HL-60/S4 treated with retinoic acid at 250 ng/mL for 4 days and 3 days (cell line): ENCODE measurements at regions not wholly inside any gene's neighbourhood (a gene's known extent, or its start where the extent isn't known, plus 50 kb on each side); places are given as distances from the start of the nearest gene placed in this dataset.
"Not testable (repeated sequence)": the region's sequence is repeated elsewhere in the genome, so short reads cannot be mapped to it uniquely, and the experiment has no call there.

Experiments
- in situ Hi-C: fragments of 300-500 bp; cut with MboI; formaldehyde crosslinking; loops from 2 replicates; pipeline ENCODE4 v1.7.0; 2022; ENCODE audit warnings: low sequenced_read_pairs

DNA sequence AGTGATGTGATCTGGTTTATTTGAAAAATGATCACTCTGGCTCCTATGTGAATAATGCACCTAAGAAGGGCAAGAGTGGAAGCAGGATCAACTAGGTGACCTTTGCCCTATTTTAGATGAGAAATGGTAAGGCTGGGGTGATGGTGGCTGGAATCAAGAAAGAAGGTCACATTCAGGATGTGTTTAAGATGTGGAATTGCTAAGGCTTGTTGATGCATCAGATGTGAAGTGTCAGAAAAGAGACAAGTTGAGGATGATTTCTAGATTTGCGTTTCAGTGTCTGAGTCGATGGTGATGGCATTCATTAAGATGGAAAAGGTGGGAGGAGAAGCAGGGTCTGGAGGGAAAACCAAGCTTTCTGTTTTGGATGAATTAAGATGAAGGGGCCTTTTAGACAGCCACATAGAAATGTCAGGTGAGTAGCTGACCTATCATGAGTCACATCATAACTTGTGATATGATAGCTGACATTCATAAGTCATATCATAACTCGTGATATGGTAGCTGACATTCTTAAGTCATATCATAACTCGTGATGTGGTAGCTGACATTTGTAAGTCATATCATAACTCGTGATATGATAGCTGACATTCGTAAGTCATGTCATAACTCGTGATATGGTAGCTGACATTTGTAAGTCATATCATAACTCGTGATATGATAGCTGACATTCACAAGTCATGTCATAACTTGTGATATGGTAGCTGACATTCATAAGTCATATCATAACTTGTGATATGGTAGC lies 101.2 kb upstream of the SEC11C start:
- in situ Hi-C loops = no loop called here

DNA sequence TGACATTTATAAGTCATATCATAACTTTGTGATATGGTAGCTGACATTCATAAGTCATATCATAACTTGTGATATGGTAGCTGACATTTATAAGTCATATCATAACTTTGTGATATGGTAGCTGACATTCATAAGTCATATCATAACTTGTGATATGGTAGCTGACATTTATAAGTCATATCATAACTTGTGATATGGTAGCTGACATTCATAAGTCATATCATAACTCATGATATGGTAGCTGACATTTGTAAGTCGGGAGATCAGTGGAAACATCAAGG lies 100.7 kb upstream of the SEC11C start:
- in situ Hi-C loops = not testable (repeated sequence)

DNA sequence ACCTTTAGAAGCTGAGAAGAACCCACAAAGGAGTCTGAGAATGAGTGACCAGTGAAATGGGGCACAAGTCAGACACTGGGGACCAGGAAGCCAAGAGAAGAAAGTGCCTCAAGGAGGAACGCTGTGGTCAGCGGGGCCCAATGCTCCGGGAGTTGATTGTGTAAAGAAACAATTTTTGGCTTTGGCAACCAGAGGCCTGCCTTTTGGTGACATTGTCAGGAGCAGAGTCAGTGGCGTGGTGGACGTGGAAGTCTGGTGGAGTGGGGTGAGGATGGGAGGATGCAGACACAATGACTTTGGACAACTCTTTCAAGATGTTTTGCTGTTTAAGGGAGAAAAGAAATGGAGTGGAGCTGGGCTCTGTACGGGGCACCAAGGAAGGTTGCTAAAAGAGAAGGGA lies 100.2 kb upstream of the SEC11C start:
- in situ Hi-C loops = no loop called here

DNA sequence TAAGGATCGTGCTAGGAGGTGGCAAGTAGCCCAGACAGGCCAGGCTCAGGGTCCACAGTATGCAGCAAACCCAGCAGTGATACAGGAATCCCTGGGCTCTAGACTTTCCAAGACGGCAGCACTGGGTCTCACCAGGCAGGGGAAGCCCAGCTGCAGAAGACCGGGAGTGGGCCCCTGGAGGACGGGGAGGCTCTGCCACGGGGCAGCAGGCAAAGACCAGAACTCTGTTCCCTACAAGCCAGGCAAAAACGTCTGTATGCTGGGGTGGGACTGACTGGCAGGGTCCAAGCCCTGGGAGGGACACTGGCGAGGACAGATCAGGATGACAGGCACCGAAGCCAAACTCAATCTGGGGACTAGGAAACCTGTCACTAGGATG lies 98.9 kb upstream of the SEC11C start:
- in situ Hi-C loops = no loop called here

DNA sequence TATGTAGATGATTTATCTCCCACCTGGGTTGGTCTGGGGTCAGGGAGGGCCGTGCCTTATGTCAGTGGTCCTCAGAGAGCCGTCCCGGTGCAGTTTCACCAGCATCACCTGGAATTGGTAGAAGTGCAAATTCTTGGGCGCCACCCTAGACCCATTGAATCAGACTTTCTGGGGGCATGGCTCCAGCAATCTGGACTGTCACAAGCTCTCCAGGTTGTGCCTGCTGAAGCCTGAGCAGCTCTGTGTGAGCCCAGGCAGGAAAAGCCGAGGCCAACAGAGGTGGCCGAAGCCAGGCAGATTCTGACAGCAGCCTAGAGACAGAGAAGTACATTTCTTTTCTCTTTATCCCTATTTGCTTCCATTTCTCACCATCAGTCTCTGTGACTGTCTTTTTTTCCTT lies 98.4 kb upstream of the SEC11C start:
- in situ Hi-C loops = no loop called here

DNA sequence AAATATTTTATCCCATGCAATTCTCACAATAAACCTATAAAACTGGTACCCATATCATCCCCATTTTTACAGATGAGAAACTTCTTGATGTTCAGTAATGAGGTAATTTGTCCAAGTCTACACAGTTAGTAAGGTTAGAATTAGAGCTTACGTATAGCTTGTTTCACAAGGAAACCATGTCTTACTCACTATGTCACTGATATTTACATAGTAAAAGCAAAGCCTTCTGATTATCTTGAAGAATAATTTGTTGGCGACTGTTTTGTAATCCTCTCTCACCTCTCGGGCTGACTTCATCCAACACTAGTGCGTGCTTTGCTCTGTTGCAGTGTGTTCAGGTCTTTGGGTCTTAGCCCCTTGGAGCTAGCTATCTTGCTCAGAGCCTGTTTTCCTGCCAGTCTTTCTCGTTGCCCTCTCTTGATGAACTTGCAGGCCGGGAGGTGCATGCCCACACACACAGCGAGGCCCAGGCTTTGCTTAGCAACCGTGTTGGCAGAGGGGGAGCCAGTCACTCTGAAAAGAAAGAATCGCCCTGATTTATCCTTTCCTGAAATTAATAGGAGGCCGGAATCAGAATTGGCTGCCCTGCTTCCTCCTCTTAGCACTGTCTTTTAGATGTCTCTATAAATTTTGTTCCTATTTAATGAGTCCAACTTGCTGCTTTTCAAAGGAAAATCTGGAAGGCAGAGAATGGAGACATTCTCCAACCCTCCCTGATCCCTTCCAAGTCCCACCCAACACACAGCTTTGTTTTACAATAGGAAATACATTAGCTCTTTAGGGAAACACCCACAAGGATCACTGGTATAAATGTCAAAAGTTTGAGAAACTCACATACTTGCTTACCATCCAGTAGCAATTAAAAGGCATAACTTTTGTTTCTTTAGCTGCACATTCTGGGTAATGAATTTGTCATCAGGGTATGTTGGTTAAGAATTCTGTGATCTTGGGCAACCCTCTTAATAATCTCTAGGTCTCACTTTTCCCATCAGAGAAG lies 97.6 kb upstream of the SEC11C start:
- in situ Hi-C loops = no loop called here

DNA sequence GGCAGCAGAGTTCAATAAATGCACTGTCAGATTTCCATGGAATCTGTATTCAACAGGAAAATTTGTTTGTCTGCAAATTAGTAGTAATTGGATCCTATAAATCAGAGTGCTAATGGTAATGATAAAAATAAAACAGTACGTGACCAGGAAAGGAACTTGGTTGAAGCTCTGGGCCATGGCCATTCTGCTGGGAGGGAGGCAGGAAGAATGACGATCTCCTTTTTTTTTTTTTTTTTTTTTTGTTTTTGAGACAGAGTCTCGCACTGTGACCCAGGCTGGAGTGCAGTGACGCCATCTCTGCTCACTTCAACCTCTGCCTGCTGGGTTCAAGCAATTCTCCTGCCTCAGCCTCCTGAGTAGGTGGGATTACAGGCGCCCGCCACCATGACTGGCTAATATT lies 94.8 kb upstream of the SEC11C start:
- in situ Hi-C loops = no loop called here

DNA sequence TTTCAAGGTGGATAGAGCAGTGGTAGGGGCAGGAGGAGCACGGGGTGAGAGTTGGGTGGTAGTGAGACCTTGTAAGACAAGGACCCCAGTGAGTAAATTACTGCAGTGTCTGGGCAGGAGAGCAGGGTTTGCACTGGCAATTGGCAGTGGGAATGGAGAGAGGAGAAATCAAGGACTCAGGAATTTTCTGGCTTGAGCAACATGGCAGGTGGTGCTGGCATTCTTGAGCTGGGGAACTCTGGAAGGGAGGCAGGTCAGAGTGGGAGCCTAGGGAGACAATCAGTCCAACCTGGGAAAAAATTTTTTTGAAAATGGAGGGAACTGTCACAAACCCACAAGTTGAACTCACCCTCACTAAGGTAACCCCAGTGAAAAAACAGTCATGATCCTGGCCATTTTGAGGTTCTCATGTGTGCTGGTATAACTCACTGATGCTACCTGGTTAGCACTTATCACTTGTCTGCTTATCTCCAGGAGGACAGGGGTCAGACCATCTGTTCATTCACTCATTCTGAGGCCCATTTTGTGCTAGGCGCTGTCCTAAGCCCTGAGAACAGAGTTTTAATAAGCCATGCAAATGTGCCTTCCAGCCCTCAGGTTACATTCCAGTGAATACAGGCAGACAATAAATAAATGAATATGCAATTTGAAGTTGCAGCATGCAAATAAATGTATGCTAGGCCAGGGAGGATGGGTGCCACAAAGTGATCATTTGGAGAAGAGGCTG lies 92.2 kb upstream of the SEC11C start:
- in situ Hi-C loops = no loop called here

DNA sequence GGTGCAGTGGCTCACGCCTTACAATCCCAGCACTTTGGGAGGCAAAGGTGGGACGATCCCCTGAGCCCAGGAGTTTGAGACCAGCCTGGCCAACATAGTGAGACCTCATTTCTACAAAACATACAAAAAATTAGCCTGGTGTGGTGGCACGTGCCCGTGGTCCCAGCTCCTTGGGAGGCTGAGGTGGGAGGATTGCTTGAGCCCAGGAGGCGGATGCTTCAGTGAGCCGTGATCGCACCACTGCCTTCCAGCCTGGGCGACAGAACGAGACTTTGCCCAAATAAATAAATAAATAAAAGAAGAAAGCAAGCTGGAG lies 91.7 kb upstream of the SEC11C start:
- in situ Hi-C loops = no loop called here

DNA sequence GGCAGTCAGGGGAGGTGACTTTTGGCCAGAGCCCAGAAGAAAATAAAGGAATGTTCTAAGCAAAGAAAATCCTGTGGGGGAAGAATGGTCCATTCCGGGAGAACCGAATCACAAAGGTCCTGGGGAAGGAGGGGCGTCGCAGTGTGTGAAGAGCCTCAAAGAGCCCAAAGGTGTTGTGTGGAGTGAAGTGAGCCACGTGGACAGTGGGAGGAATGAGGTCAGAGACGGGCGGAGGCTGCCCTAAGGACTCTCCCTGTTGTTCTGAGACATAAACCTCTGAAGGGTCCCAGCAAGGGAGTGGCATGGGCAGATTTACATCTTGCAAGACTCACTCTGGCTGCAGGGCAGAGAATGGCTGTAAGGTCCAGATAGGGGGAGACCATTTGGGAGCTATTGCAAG lies 91.3 kb upstream of the SEC11C start:
- in situ Hi-C loops = no loop called here

DNA sequence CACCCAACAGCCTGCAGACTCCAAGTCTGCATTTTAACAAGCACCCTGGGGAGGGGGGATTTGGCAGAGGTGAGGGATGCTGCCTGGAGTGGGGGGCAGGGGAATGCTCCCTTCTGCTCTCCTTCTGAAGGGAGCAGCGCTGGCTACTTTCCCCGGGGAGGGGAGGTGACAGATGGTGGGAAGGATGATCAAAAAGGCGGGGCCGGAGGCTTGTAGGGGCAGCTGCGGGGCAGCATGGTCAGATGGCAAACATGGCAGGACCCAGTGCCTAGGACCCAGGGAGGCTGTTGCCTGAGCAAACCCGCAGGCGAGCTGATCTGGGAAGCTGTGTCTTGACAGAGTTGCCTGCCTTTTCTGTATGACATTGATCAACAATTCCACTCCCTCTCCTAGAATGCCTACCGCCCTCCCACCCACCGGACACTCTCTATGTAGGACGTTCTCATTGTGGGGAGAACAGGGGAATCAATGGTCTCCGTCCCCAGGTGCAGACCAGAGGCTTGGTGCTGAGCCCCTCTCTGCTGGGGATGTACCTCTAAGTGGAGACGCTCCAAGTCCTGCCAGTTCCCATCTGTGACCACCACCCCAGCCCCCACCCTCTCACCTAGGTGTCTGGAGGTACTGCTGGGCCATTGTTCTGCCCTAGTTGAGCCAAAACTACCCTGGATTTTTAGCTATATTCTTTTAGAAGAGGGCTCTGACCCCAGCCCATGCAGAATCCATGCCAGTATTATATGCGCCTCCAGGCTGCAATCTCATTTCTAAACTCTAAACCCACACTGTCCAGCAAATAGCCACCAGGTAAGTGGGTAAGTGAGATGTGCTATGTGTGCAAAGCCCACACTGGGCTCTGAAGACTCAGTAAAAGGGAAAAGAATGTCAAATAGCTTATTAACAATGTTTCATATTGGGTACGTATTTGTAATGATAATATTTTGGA lies 89.7 kb upstream of the SEC11C start:
- in situ Hi-C loops = no loop called here

DNA sequence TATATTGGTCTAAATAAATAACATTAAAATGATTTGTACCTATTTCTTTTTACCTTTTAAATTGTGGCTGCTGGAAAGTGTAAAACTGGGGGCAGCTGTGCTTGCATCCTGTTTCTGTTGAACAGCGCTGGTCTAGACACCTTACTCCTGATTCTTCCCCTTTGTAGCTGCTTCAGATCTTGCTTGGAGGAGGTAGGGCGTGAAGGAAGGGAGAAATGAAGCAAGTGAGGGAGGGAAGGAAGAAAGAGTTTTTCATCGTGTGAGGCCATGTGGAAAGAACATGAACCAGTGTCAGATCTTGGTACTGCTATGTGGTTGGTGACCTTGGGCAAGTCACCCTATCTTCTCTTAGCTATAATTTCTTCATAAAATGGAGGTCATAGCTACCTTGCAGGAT lies 89.0 kb upstream of the SEC11C start:
- in situ Hi-C loops = no loop called here

DNA sequence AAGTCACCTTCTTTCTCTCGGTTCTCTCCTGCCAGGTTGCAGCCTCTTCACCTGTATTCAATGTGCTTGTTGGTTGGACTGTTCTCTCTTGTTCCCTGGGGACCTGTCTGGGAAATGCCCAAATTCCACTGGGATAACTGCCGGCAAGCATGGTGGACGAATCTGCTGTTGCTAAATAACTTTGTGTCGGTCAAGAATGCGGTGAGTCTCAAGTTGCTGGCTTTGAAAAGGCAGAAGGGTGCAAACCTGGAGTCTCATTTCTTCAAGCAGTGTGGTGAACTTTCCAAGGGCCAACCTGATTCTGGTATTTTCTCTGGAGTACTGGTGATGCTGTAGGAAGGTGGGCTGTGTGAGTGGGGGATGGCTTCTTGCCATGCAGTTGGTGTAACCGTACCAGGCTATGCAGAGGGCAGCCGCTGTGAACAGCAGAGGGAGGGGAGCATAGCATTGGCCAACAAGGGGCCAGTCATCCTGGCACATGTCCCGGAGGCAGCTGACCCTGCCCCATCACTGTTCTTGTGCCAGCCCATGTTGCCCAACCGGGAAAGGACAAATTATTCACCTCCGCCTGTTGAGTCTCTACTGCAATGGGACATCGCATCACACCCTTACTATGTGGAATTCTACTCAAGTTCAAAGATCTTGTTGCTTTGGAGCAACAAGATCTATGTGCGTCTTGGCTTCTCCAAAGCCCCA lies 88.1 kb upstream of the SEC11C start:
- in situ Hi-C loops = no loop called here

DNA sequence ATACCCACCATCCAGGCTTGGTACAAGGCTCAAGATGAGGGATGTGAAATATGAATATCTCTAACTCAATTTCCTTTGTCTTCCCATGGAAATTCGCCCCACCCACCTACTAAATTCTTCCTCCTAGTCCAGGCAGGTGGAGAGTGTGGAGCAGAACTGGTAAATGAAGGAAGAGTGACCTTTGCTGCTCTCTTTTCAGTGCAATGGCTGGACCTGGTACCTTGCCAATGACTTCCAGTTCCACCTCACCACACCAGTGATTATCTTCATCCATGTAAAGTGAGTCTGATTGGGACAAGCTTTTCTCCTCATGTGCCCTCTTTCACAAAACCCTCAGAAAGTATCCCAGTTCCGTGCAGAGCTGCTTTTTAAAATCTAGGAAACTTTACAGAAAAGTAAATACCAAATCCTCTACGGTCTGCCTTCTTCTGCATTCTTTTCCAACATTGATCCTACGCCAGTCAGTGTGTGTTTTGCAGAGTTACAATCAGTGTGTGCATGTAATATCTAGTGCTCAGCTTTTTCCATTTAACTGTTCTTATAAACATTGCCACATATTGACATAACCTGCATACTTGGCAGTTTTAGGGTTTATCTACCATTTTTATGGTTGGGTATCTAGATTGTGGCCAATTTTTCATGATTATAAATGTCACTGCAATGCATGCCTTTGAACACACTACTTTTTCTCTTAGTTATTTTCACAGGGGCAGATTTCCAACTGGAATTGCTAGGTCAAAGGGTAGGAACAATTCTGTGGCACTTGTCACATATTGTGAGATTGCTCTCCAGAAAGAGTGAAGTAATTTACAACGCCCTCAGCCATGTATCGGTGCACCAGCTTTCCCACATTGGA lies 86.5 kb upstream of the SEC11C start:
- in situ Hi-C loops = no loop called here

DNA sequence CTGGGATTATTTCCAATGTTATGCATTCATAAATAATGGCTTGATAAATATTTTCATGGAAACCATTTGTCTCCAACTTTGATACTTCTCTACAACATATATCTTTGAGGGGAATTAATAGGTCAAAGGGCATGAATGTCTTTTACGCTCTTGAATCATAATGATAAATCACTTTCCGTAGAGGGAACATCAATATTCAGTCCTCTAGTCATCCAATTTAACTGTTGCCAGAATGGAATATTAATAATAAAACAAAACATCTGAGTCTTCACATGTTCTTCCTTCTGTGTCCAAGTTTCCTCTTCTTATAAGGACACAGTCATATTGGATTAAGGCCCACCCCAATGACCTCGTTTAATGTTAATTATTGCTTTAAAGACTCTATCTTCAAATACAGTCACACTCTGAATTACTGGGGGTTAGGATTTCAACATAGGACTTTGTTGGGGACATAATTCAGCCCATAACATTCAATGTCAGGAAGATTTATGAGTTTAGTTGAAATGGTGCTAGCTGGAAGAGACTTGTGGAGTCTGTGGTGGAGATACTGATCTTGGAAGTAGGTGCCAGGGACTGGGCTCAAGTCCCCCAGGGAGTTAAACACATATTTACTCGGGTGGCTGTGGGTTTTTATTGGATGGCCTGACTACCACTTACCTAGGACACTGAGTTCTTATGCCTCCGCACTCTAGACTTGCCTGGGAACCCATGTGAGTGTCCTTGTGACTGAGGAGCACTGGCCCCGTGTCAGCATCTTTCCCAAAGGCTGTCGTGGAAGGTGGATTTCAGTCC lies 85.0 kb upstream of the SEC11C start:
- in situ Hi-C loops = no loop called here

DNA sequence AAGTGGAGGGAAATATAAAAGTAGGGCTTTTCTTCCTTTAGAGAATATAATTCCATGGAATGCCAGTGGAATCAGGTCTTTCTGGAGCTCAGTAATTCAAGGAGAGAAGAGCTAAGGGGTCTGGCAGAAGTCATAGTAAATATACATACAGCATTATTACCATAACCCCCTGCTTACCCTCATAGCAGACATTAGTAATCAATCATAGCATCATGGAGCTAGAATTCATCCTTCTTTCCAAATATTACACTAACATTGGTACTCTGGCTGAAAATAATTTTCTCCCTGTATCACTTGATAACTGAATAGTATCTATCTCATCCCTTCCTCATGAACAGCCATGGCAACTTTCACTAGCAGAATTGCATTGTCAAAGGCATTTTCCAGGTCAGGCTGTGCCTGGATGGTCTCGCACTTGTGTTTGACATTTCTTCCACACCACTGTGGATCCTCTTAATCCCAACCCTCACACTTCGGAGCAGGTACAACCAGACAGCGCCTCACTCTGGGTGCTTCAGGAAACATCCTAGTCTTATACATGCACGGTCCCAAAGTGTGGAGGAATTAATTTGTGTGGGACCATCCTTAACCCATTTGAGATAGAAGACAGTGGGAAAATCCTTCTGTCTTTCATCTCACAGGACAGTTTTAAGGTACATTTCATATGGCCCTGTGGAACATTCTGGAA lies 84.2 kb upstream of the SEC11C start:
- in situ Hi-C loops = no loop called here

DNA sequence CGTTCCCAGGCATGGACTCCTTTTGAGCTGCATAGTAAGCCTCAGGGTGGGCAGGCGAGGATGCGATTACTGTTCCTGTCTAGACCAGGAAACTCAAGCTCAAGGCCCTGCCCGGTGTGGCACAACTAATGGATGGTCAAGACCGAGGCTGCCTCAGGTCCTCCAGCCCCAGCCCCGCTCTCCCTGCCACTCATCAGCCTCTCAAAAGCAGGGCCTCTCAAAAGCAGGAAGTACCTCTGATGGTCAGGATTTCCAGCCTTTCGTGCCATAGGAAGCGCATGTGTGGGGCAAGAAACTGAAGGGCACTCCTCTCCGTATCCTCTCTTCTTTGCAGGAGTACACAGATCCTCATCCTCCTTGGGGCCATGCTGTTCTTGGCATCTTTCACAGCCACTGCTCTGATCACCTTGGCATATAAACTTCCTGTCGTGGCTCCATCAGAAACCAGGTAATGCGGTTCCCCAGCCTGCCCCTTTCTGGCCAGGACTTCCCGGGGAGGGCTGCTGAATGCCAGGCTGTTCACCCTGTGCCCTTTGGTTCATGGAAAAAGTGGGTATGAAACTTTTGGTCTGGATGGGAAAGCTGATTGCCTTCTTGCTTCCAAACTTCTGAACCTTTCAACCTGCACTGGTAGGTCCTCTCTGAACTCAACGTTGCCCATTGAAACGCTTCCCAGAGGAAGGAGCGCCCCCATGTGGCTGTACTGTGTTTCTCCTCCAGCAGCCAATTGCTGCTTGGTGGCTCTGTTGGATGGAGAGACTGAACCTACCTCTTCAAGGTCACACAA lies 82.8 kb upstream of the SEC11C start:
- in situ Hi-C loops = no loop called here
